ENCODE measurements at regions not wholly inside any gene's neighbourhood (a gene's known extent, or its start where the extent isn't known, plus 50 kb on each side); places are given as distances from the start of the nearest gene placed in this dataset.

DNA sequence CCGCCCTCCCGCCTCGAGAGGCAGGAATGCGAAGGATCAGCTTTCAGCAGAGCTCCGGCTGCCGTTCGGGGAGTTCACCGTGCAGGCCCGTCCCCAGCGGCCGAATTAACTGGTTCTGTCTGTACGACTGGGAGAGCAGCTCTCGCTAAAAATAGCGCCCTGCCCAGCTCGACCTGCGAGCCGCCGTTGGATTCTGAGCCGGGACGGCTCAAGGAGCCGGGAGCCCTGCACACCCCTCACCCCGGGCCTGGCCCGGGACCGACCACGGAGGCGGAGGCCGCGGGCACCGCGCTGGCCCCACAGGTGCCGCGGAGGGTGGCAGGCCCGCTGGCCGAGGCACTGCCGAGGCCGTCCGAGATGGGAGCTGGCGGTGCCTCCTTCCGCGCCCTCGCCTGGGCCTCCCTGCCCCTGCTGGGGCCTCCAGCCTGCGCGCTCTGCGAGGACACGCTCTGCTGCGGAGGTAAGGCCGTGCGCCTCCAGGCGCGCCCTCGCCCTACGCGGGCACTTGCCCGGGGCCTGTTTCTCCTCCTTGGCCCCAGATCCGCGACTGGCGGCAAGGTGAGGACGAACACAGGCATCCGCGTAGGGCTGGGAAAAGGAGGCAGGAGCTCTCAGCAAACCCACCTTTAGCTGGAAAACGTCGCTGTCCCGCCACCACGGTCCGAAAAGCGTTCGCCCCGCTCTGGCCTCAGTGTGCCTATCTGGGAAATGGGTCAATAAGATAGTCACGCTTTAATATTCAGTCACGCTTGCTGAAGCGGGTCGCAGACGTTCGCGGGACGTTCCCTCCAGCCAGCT, 53.1 kb upstream of the DAB2IP start:
- TF ChIP-seq, protein P1, sequence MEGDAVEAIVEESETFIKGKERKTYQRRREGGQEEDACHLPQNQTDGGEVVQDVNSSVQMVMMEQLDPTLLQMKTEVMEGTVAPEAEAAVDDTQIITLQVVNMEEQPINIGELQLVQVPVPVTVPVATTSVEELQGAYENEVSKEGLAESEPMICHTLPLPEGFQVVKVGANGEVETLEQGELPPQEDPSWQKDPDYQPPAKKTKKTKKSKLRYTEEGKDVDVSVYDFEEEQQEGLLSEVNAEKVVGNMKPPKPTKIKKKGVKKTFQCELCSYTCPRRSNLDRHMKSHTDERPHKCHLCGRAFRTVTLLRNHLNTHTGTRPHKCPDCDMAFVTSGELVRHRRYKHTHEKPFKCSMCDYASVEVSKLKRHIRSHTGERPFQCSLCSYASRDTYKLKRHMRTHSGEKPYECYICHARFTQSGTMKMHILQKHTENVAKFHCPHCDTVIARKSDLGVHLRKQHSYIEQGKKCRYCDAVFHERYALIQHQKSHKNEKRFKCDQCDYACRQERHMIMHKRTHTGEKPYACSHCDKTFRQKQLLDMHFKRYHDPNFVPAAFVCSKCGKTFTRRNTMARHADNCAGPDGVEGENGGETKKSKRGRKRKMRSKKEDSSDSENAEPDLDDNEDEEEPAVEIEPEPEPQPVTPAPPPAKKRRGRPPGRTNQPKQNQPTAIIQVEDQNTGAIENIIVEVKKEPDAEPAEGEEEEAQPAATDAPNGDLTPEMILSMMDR (IDR thresholded peaks at IDR 0.05): no peak
- TF ChIP-seq ZFX (IDR thresholded peaks at IDR 0.05; ENCODE audit: borderline replicate concordance): no peak
- peak overlapping the region; percentile 66 for H3K27ac ChIP-seq

DNA sequence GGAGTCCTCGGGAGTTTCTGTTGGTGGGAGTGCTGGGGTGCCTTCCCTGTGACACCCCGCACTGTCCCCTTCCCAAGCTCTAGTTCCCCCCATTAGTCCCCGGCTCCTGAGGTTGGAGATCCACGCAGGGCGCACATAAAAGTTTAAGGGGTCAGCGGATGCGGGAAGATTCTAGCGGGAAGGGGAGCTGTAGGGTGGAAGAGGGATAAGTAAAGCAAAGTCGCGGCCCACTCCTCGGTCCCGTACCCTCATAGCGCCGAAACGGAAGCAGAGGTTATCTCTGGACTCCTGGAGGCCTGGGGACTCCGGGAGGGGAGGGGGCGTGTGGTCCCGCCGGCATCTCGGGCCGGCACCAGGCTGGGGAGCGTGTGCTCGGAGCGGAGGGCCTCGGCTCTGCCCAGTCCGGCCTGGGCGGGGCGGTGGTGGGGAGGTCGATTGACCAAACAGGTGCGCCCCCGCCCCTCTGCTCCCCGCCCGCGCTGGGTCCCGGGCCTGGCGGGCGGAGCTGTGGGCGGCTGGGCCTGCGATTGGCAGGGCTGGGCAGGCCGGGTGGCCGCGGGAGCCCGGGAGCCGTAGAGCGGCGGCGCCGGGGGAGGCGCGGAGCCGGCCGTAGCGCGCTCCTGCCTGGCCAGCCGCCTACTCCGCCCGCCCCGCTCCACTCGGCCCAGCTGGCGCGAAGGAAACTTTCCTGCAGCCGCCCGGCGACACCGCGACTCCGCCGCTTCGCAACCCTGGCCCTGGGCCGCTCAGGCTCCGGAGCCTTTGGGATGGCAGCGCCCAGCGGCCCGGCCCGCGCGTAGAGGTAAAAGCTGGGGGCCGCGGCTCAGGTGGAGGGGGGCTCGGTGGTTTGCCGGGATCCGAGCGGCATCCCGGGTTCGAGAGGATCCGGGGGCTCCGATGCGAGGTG, 52.2 kb upstream of the DAB2IP start:
- TF ChIP-seq, protein P1 (IDR thresholded peaks at IDR 0.05): no peak
- TF ChIP-seq ZFX (IDR thresholded peaks at IDR 0.05; ENCODE audit: borderline replicate concordance): no peak
- H3K27ac ChIP-seq: peak overlapping the region; percentile 66

- H3K27ac ChIP-seq: peak overlapping the region; percentile 66; the same call in 1 of the 2 replicates
- TF ChIP-seq, protein P1 (IDR thresholded peaks at IDR 0.05): no peak
- no peak for TF ChIP-seq ZFX (IDR thresholded peaks at IDR 0.05; ENCODE audit: borderline replicate concordance)
Measured at GRCh38 chr9:121599872-121600585, 51.4 kb upstream of the DAB2IP start.

DNA sequence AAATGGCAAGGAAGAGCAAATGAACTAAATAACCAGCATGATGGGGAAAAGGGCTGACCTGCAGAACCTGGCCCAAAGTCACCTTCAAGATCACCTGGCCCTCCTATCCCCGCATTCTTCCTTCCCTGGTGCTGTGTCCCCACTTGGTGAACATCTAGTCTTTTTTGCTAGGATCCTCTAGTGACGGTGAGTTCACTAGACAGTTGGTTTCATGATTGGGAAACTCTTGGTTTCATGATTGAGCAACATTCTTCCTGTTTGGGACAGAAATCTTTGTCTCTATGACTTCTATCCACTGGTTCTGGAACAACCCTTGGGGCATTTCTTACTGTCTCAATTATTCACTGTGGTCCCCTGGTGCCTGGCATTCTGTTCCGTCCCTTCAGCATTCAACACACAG, 50.2 kb upstream of the DAB2IP start:
- no peak for TF ChIP-seq ZFX (IDR thresholded peaks at IDR 0.05; ENCODE audit: borderline replicate concordance)

More for the DNA sequence above, 50.2 kb upstream of the DAB2IP start:
- no peak overlapping the region for H3K27ac ChIP-seq
